Ovary (tissue), 7 donors: ENCODE measurements at regions not wholly inside any gene's neighbourhood (a gene's known extent, or its start where the extent isn't known, plus 50 kb on each side); places are given as distances from the start of the nearest gene placed in this dataset.

ENCODE experiments used
- DNase-seq, 5 donors: peaks; one replicate each; pipeline ENCODE4 v3.0.0-alpha.2; 2019 to 2020
- H3K27ac ChIP-seq, 2 donors: fragments of 200-600 bp; one replicate each; pipeline versions ENCODE4 v1.5.1 to v1.8.0; 2019 to 2022
- H3K27me3 ChIP-seq: fragments of 200-600 bp; one replicate; pipeline ENCODE4 v1.8.0; 2022
- H3K36me3 ChIP-seq: fragments of 200-600 bp; sonication (generic); one replicate; pipeline ENCODE4 v1.5.1; 2019
- H3K4me1 ChIP-seq: one replicate; pipeline ENCODE4 v1.8.1; 2013; ENCODE audit warnings: mild to moderate bottlenecking, moderate library complexity; ENCODE audit not compliant: insufficient read depth
- H3K4me3 ChIP-seq: fragments of 200-600 bp; sonication (generic); one replicate; pipeline ENCODE4 v1.5.1; 2017
- H3K9me3 ChIP-seq, 2 donors: fragments of 200-600 bp in 1 of 2; sonication (generic) in 1 of 2; one replicate each; pipeline versions ENCODE4 v1.5.1 to v1.8.1; 2013 to 2019; ENCODE audit warnings: mild to moderate bottlenecking in 1 of 2, moderate library complexity in 1 of 2
- CTCF ChIP-seq, 3 donors: fragments of 450-650 bp in 2 of 3; fragments of 200-600 bp in 1 of 3; IDR thresholded peaks; one replicate each; pipeline versions ENCODE4 v1.5.1 to v1.8.0; 2016 to 2022; ENCODE audit warnings: antibody characterized with exemption in 3 of 3, mild to moderate bottlenecking in 1 of 3
- EP300 ChIP-seq: sonication (generic); formaldehyde crosslinking; IDR thresholded peaks from one replicate; pipeline ENCODE4 v1.6.1; 2017; ENCODE audit warnings: antibody characterized with exemption
- POLR2A ChIP-seq: fragments of 450-650 bp; IDR thresholded peaks from one replicate; pipeline ENCODE4 v1.6.1; 2017; ENCODE audit warnings: antibody characterized with exemption, mild to moderate bottlenecking, moderate library complexity
- WGBS, 3 donors: extraction: QIAGEN DNeasy Blood & Tissue Kit in 1 of 3; methylation state at CpG; one replicate each; pipeline versions ENCODE4 v1.1.5 to v1.1.7; 2013 to 2017; 5-methylcytosine and 5-hydroxymethylcytosine counted together
- intact Hi-C, 4 donors: fragments of 100-400 bp; cut with DNase I; formaldehyde crosslinking; loops; one replicate each; pipeline versions ENCODE4 v1.11.0 to v1.15.1; 2022 to 2023
- donor health status: DM: no; HTN: no; CAD: no; lungs with moderate emphysema.
- donor health status: DM: no; HTN: no; CAD: no.
- donor health status: Bipolar disorder and iron deficiency.
- donor health status: DM: no; HTN: no; CAD: no.
- donor health status: DM: yes; HTN: yes; CAD: no.

GRCh38 chr11:133693110-133693509 is 152.2 kb downstream of the SPATA19 start:
- no peaks in the 10 kb centered on the region for H3K9me3 ChIP-seq
- H3K27ac ChIP-seq, result no peak overlapping the region
- H3K36me3 ChIP-seq, result no peaks in the 10 kb centered on the region
- no peak overlapping the region for H3K4me3 ChIP-seq
- no peaks in the 10 kb centered on the region for H3K4me1 ChIP-seq
- WGBS, 3 donors, result 80 to 81% (median 81%) methylated on average over 9 of the region's 9 CpGs
- no peak for DNase-seq
- H3K27me3 ChIP-seq, result no peaks in the 10 kb centered on the region
- intact Hi-C loops, result no loop called here
- no peak for TF ChIP-seq EP300
- no peak for TF ChIP-seq CTCF (IDR thresholded peaks at IDR 0.05)
- no peak for TF ChIP-seq POLR2A

- H3K9me3 ChIP-seq, result no peaks in the 10 kb centered on the region
- DNase-seq, result no peak
- TF ChIP-seq CTCF (IDR thresholded peaks at IDR 0.05), result no peak
- TF ChIP-seq POLR2A, result no peak
- no peak for TF ChIP-seq EP300
- 53 to 66% (median 60%) methylated on average over 8 of the region's 8 CpGs for WGBS, 3 donors
- H3K27me3 ChIP-seq, result no peaks in the 10 kb centered on the region
- H3K4me1 ChIP-seq, result no peaks in the 10 kb centered on the region
- H3K36me3 ChIP-seq, result no peaks in the 10 kb centered on the region
- no peak overlapping the region for H3K4me3 ChIP-seq
- intact Hi-C loops, result no loop called here
- H3K27ac ChIP-seq, result no peak overlapping the region
Observed at GRCh38 chr11:133692126-133692934, 153.0 kb downstream of the SPATA19 start.

- no peak overlapping the region for H3K27ac ChIP-seq
- no peak for DNase-seq
- H3K27me3 ChIP-seq, result no peaks in the 10 kb centered on the region
- no peaks in the 10 kb centered on the region for H3K4me1 ChIP-seq
- TF ChIP-seq EP300, result no peak
- no peak for TF ChIP-seq CTCF (IDR thresholded peaks at IDR 0.05)
- no peak for TF ChIP-seq POLR2A
- no peaks in the 10 kb centered on the region for H3K9me3 ChIP-seq
- no peak overlapping the region for H3K4me3 ChIP-seq
- intact Hi-C loops, result no loop called here
- WGBS, 3 donors, result 69 to 79% (median 76%) methylated on average over 5 of the region's 5 CpGs
- no peaks in the 10 kb centered on the region for H3K36me3 ChIP-seq
Observed at GRCh38 chr11:133687781-133688180, 155.5 kb upstream of the OPCML start.

GRCh38 chr11:133681901-133682300 is 149.6 kb upstream of the OPCML start:
- H3K9me3 ChIP-seq, result no peaks in the 10 kb centered on the region
- no peaks in the 10 kb centered on the region for H3K4me1 ChIP-seq
- no peak overlapping the region for H3K4me3 ChIP-seq
- H3K27ac ChIP-seq, result no peak overlapping the region
- no peak for TF ChIP-seq POLR2A
- TF ChIP-seq EP300, result no peak
- TF ChIP-seq CTCF (IDR thresholded peaks at IDR 0.05), result no peak
- intact Hi-C loops, result no loop called here
- WGBS, 3 donors, result 0 to 3% (median 3%) methylated on average over 6 of the region's 6 CpGs
- DNase-seq, result no peak
- H3K36me3 ChIP-seq, result no peaks in the 10 kb centered on the region
- H3K27me3 ChIP-seq, result no peaks in the 10 kb centered on the region
